ENCODE measurements at regions not wholly inside any gene's neighbourhood (a gene's known extent, or its start where the extent isn't known, plus 50 kb on each side); places are given as distances from the start of the nearest gene placed in this dataset.

DNA sequence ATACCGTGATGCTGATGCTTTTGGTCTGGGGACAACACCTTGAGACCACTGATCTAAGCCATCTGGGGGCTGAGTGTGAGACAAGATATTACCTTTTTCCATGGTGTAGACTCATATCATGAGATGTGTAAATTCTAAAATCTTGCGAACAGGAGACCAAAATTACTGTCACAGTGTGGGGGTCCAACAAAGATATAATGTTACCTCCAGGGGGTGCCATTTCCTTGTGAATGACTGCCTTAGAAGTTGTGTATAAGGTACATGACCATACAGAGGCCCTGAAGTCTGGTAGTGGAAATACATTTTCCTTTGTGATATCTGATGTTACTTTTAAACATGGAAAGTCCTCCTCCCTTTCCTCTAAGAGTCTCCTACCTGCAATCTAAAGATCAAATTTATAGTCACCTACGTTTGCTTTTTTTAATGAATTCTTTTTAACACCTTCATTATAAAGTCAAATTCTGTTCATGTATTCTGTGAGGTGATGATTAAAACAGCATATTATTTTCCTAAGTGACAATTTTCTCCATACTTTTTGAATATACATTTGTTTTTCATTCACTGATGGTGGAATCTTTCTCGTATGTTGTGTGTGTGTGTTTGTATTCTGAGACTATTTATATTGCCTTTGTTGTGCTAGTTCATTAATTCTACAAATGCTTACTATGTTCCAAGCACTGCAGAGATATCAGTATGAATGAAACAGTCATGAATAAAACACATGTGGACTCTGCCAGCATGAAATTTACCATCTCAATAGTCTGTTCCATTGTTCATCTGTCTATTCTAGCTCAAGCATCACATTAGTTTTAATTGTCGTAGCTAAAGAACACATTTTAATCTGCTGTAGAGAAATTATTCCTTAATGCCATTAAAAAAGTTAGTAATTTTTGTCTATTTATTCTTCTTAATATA lies 113.7 kb downstream of the RFC3 start:
- H3K9me3 ChIP-seq (replicated peaks in 1 of 2; ENCODE audit: control insufficient read depth in 1 of 2, insufficient read depth in 1 of 2, low read length in 2 of 2) = no peaks in the 10 kb centered on the region
- H4K20me1 ChIP-seq (ENCODE audit: insufficient read depth, low read length) = no peaks in the 10 kb centered on the region
- no peaks in the 10 kb centered on the region for H3K27me3 ChIP-seq (ENCODE audit: control insufficient read depth in 2 of 2, insufficient read depth in 2 of 2, low read length in 2 of 2)
- TF ChIP-seq, protein P1, sequence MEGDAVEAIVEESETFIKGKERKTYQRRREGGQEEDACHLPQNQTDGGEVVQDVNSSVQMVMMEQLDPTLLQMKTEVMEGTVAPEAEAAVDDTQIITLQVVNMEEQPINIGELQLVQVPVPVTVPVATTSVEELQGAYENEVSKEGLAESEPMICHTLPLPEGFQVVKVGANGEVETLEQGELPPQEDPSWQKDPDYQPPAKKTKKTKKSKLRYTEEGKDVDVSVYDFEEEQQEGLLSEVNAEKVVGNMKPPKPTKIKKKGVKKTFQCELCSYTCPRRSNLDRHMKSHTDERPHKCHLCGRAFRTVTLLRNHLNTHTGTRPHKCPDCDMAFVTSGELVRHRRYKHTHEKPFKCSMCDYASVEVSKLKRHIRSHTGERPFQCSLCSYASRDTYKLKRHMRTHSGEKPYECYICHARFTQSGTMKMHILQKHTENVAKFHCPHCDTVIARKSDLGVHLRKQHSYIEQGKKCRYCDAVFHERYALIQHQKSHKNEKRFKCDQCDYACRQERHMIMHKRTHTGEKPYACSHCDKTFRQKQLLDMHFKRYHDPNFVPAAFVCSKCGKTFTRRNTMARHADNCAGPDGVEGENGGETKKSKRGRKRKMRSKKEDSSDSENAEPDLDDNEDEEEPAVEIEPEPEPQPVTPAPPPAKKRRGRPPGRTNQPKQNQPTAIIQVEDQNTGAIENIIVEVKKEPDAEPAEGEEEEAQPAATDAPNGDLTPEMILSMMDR (IDR thresholded peaks at IDR 0.05) = peak; percentile 30
- H2AFZ ChIP-seq (ENCODE audit: insufficient read depth, low read depth, low read length, poor library complexity, severe bottlenecking) = no peak overlapping the region
- H3K4me2 ChIP-seq (replicated peaks; ENCODE audit: extremely low read depth, low read length, poor library complexity, severe bottlenecking) = no peak overlapping the region
- Mint-ChIP-seq H3K27me3 (ENCODE audit: low read depth in 3 of 3) (peaks cover 1 to 2% (median 1%) of the 10 kb centered on the region in 3 donors), H3K9me3 (peaks cover 0 to 2% (median 0%) of the 10 kb centered on the region in 7 donors), H3K4me1 (peaks cover 5% of the 10 kb centered on the region), H3K36me3 (no peaks in the 10 kb centered on the region), H3K27ac (no peak overlapping the region), H3K4me3 (no peak overlapping the region)
- no peak overlapping the region for H3K4me3 ChIP-seq (replicated peaks in 1 of 3; ENCODE audit: low read depth in 2 of 3, low read length in 3 of 3)
- DNase-seq = no peak
- WGBS (ENCODE audit: insufficient coverage) = 100% methylated on average over 1 of the region's 5 CpGs
- H3K27ac ChIP-seq (ENCODE audit: low read depth in 1 of 2, low read length in 2 of 2) = no peak overlapping the region
- no peaks in the 10 kb centered on the region for H3K79me2 ChIP-seq (ENCODE audit: insufficient read depth, low read length)
- H3K4me1 ChIP-seq (ENCODE audit: control insufficient read depth in 1 of 2, insufficient read depth in 2 of 2, low read length in 2 of 2) = no peaks in the 10 kb centered on the region
- no peak overlapping the region for H3K9ac ChIP-seq (ENCODE audit: insufficient read depth, low read length, poor library complexity, severe bottlenecking)
- intact Hi-C loops (cut with micrococcal nuclease) = no loop called here
- no peaks in the 10 kb centered on the region for H3K36me3 ChIP-seq (replicated peaks in 1 of 2; ENCODE audit: control insufficient read depth in 1 of 2, insufficient read depth in 2 of 2, low read length in 2 of 2)

- H3K36me3 Mint-ChIP-seq = no peaks in the 10 kb centered on the region
- Histone ChIP-seq H3K79me2 (ENCODE audit: insufficient read depth, low read length) (no peaks in the 10 kb centered on the region), H3K9me3 (replicated peaks in 1 of 2; ENCODE audit: control insufficient read depth in 1 of 2, insufficient read depth in 1 of 2, low read length in 2 of 2) (no peaks in the 10 kb centered on the region), H3K9ac (ENCODE audit: insufficient read depth, low read length, poor library complexity, severe bottlenecking) (no peak overlapping the region), H3K4me3 (replicated peaks in 1 of 3; ENCODE audit: low read depth in 2 of 3, low read length in 3 of 3) (no peak overlapping the region), H2AFZ (ENCODE audit: insufficient read depth, low read depth, low read length, poor library complexity, severe bottlenecking) (no peak overlapping the region), H3K27ac (ENCODE audit: low read depth in 1 of 2, low read length in 2 of 2) (no peak overlapping the region), H4K20me1 (ENCODE audit: insufficient read depth, low read length) (no peaks in the 10 kb centered on the region), H3K4me1 (ENCODE audit: control insufficient read depth in 1 of 2, insufficient read depth in 2 of 2, low read length in 2 of 2) (no peaks in the 10 kb centered on the region), H3K4me2 (replicated peaks; ENCODE audit: extremely low read depth, low read length, poor library complexity, severe bottlenecking) (no peak overlapping the region), H3K27me3 (ENCODE audit: control insufficient read depth in 2 of 2, insufficient read depth in 2 of 2, low read length in 2 of 2) (no peaks in the 10 kb centered on the region), H3K36me3 (replicated peaks in 1 of 2; ENCODE audit: control insufficient read depth in 1 of 2, insufficient read depth in 2 of 2, low read length in 2 of 2) (no peaks in the 10 kb centered on the region)
- peaks cover 5% of the 10 kb centered on the region for H3K4me1 Mint-ChIP-seq
- TF ChIP-seq, protein P1 (IDR thresholded peaks at IDR 0.05) = no peak
- H3K27me3 Mint-ChIP-seq (ENCODE audit: low read depth in 3 of 3) = peaks cover 1 to 2% (median 1%) of the 10 kb centered on the region in 3 donors
- peaks cover 0 to 2% (median 0%) of the 10 kb centered on the region in 7 donors for H3K9me3 Mint-ChIP-seq
- DNase-seq = no peak
- intact Hi-C loops (cut with micrococcal nuclease) = no loop called here
- 100% methylated on average over 1 of the region's 3 CpGs for WGBS (ENCODE audit: insufficient coverage)
- no peak overlapping the region for H3K4me3 Mint-ChIP-seq
- no peak overlapping the region for H3K27ac Mint-ChIP-seq
Measured at GRCh38 chr13:33932769-33933406, 114.9 kb downstream of the RFC3 start.
